LNCaP clone FGC (cell line): ENCODE measurements at regions not wholly inside any gene's neighbourhood (a gene's known extent, or its start where the extent isn't known, plus 50 kb on each side); places are given as distances from the start of the nearest gene placed in this dataset.

Source experiments
- DNase-seq: peaks from one replicate; pipeline ENCODE4 v3.0.0-alpha.2; 2011; ENCODE audit warnings: low read depth
- H3K4me3 ChIP-seq: 2 replicates; pipeline ENCODE4 v1.5.1; 2011; ENCODE audit warnings: mild to moderate bottlenecking, low read depth, low read length, control low read depth
- TF ChIP-seq, protein P1 (sequence below): IDR thresholded peaks from 2 replicates; pipeline ENCODE4 v1.5.1; 2012; ENCODE audit warnings: mild to moderate bottlenecking; ENCODE audit not compliant: control insufficient read depth, insufficient read depth; ENCODE audit errors: extremely low read depth

DNA sequence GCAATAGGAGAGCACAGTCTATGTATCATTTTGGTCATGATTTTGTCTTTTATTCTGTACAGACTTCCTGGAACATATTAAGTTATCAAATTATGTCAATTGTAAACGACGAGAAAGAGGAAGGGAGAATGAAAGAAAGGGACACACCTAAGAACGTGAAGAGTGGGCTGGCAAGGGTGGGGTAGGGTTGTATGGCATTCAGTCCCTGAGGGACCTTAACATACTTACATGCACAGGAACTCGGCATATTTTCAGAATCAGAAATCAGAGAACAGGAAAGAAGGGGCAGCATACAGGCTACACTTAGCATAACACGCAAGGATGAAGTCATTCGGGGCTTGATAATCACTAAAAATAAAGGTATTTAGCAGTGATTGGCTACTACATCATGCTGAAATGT is 1375.0 kb upstream of the ADGRL3 start:
- H3K4me3 ChIP-seq: no peak overlapping the region
- DNase-seq: no peak
- TF ChIP-seq, protein P1, sequence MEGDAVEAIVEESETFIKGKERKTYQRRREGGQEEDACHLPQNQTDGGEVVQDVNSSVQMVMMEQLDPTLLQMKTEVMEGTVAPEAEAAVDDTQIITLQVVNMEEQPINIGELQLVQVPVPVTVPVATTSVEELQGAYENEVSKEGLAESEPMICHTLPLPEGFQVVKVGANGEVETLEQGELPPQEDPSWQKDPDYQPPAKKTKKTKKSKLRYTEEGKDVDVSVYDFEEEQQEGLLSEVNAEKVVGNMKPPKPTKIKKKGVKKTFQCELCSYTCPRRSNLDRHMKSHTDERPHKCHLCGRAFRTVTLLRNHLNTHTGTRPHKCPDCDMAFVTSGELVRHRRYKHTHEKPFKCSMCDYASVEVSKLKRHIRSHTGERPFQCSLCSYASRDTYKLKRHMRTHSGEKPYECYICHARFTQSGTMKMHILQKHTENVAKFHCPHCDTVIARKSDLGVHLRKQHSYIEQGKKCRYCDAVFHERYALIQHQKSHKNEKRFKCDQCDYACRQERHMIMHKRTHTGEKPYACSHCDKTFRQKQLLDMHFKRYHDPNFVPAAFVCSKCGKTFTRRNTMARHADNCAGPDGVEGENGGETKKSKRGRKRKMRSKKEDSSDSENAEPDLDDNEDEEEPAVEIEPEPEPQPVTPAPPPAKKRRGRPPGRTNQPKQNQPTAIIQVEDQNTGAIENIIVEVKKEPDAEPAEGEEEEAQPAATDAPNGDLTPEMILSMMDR: no peak

DNA sequence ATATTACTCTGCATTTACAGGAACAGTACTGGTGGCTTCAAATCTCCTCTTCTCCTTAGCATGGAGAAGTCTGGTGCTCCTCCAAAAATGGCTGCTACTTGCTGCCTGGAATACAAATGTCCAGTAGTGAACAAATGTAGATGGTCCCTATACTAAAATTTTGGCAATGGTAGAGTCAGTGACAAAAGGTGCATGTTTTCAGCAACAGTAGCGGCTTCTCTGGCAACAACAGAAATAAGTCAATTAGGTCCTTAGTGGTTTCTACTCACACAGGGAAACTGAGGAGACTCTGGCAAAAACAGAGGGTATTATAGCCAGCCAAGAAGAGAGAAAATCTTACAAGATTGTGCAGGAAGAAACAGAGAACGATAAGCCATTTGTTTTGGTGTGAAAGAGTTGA is 1368.4 kb upstream of the ADGRL3 start:
- no peak for DNase-seq
- TF ChIP-seq, protein P1: no peak
- no peak overlapping the region for H3K4me3 ChIP-seq

DNA sequence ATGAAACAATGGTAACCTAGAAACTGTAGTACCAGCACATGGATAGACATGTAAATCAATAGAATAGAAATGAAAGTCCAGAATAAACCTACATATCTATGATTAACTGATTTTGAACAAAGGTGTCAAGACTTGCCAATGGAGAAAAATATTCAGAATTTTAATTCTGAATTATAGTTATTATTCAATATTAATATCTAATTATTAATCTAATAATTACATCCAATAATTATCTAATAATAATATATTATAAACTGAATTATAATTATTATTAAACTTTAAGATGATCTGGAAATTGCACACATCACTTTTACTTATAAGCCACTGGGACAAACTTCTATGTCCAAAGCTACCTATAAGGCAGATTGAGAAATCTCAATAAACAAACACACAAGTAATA is 1365.2 kb upstream of the ADGRL3 start:
- TF ChIP-seq, protein P1: no peak
- no peak overlapping the region for H3K4me3 ChIP-seq
- DNase-seq: no peak

DNA sequence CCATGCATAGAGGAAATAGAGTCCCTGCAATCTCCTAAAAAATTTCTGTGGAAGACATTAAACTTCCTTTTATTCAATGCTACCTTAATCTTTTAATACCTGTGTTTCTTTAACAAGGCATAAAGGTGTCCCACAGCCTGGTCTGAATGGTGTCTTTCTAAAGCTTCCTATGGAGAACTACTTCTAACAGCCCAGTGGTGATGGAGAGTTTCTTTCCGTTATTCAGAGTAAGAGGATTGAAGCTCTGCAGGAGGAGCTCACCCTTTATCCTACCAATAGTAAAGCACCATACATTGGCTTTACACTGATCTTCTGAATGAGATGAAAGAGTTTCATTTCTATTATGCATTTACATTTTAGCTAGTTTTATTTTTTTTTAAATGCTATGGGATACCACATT is 1362.4 kb upstream of the ADGRL3 start:
- no peak for DNase-seq
- TF ChIP-seq, protein P1: no peak

DNA sequence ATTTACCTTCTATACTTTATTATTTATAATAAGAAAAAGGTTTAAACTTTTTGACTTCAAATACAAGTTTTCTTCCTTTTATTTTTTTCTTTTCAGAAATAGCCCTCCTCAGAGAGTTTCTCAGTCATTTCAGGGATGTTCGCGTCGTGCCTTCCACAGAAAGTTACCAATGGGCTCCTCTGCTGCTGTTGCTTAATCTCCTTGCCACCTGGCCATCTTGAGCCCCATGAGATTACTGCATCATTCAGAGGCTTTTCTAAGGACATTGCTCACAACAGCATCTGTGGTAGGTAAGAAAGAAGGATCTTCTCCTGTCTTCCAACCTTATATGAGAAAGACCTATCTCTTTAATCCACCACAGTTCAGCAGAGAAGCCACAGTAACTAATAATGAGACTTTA is 1361.9 kb upstream of the ADGRL3 start:
- TF ChIP-seq, protein P1: no peak
- DNase-seq: no peak

More for the DNA sequence above, 1362.4 kb upstream of the ADGRL3 start:
- H3K4me3 ChIP-seq: no peak overlapping the region

DNA sequence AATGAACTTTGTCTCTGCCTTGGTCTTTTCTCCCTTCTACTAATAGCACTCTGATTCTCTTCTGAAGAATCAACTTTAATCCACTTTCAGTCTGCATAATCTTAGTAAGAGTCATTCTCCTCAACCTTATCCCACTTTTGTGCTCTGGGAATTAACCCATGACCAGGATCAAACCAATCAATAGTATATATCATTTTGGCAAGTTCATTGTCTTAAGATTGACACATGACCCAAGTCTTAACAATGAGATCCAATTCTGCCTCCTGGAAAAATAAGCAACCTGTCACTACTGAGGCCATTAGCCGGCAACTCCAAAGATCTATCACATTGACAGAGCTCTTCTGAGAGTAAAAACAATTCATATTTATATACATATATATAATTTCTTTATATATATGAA is 1358.4 kb upstream of the ADGRL3 start:
- no peak for DNase-seq
- TF ChIP-seq, protein P1: no peak
- H3K4me3 ChIP-seq: no peak overlapping the region

More for the DNA sequence above, 1361.9 kb upstream of the ADGRL3 start:
- H3K4me3 ChIP-seq: no peak overlapping the region

DNA sequence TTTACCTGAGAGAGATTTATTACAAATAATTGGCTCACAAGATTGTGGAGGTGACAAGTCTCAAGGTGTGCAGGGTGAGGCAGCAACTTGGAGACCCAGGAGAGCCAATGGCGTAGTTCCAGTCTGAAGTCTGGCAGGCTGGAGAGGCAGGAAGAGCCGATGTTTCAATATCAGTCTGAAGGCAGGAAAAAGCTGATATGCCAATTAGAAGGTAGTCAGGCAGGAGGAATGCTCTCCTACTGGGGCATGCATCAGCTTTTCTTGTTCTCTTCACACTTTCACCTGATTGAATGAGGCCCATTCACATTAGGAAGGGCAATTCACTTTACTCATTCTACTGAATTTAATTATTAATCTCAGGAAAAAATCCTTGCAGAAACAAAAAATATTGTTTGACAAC is 1351.7 kb upstream of the ADGRL3 start:
- DNase-seq: no peak
- TF ChIP-seq, protein P1: no peak
- H3K4me3 ChIP-seq: no peak overlapping the region
